ENCODE measurements at regions not wholly inside any gene's neighbourhood (a gene's known extent, or its start where the extent isn't known, plus 50 kb on each side); places are given as distances from the start of the nearest gene placed in this dataset.

- no peak overlapping the region for H3K4me2 ChIP-seq (ENCODE audit: insufficient read depth, insufficient read length, low read length)
- no peak overlapping the region for H4K91ac ChIP-seq (ENCODE audit: insufficient read length, low read depth, low read length)
- H3K27ac ChIP-seq (ENCODE audit: insufficient read length, low read depth, low read length): no peak overlapping the region
- no peak overlapping the region for H3K4ac ChIP-seq (ENCODE audit: low read depth, low read length)
- WGBS (ENCODE audit: extremely low coverage, insufficient read length, low lambda C conversion rate): no CpG with 5 or more reads among the region's 8 CpGs
- no peak overlapping the region for H4K5ac ChIP-seq (ENCODE audit: insufficient read length, low read depth, low read length)
- H2BK5ac ChIP-seq (ENCODE audit: insufficient read length, low read length): no peak overlapping the region
- H2BK12ac ChIP-seq (ENCODE audit: insufficient read length, low read depth, low read length): no peak overlapping the region
- no peak overlapping the region for H3K23ac ChIP-seq (ENCODE audit: insufficient read length, low read depth, low read length)
- peak; percentile 15 for DNase-seq
- no peak overlapping the region for H3T11ph ChIP-seq (ENCODE audit: low read length)
- no peaks in the 10 kb centered on the region for H3K36me3 Mint-ChIP-seq (ENCODE audit: insufficient read depth in 1 of 3, low read depth in 3 of 3)
- no peak overlapping the region for H3K14ac ChIP-seq (ENCODE audit: insufficient read depth, low read length)
- peaks cover 2 to 8% of the 10 kb centered on the region in 2 experiments; a peak in 1 of 4 replicates for H3K4me1 Mint-ChIP-seq
- H3K9me3 ChIP-seq (ENCODE audit: control insufficient read depth, low read depth, low read length): no peaks in the 10 kb centered on the region
- H3K56ac ChIP-seq (ENCODE audit: insufficient read length, low read depth, low read length): no peak overlapping the region
- H3K4me1 ChIP-seq (ENCODE audit: insufficient read depth, low read length): no peaks in the 10 kb centered on the region
- no peak overlapping the region for H3K4me3 Mint-ChIP-seq
- H3K27me3 Mint-ChIP-seq (ENCODE audit: low read depth): peaks cover 9% of the 10 kb centered on the region
- no peaks in the 10 kb centered on the region for H3K23me2 ChIP-seq (ENCODE audit: insufficient read length, low read depth, low read length, poor library complexity, severe bottlenecking)
- no peak overlapping the region for H3K18ac ChIP-seq (ENCODE audit: insufficient read length, low read depth, low read length)
- no peaks in the 10 kb centered on the region for H3K79me2 ChIP-seq (ENCODE audit: insufficient read depth, low read length)
- H2AK5ac ChIP-seq (ENCODE audit: insufficient read length, low read length): no peak overlapping the region
- TF ChIP-seq CTCF (conservative IDR thresholded peaks at IDR 0.05): no peak
- no peaks in the 10 kb centered on the region for H4K20me1 ChIP-seq (ENCODE audit: control insufficient read depth, insufficient read depth, insufficient read length)
- H3K27ac Mint-ChIP-seq: no peak overlapping the region
- no peaks in the 10 kb centered on the region for H3K79me1 ChIP-seq (ENCODE audit: insufficient read depth, low read depth, low read length, poor library complexity, severe bottlenecking)
- no peaks in the 10 kb centered on the region; a peak in 1 of 5 replicates for H3K9me3 Mint-ChIP-seq
- H3K27me3 ChIP-seq (ENCODE audit: insufficient read depth, low read length): peaks cover 2% of the 10 kb centered on the region; the same call in 1 of the 2 replicates
- no peak overlapping the region for H2AFZ ChIP-seq (ENCODE audit: low read length)
- H2BK15ac ChIP-seq (ENCODE audit: low read depth, low read length): no peak overlapping the region
- no peak overlapping the region for H4K8ac ChIP-seq (replicated peaks; ENCODE audit: insufficient read length, low read depth, low read length)
- no peak overlapping the region for H2BK120ac ChIP-seq (ENCODE audit: low read depth, low read length, poor library complexity, severe bottlenecking)
- no peak overlapping the region for H2BK20ac ChIP-seq (ENCODE audit: low read depth, low read length, poor library complexity, severe bottlenecking)
- H3K9ac ChIP-seq (ENCODE audit: extremely low read depth, insufficient read length, low read length): no peak overlapping the region
Observed at GRCh38 chr10:123562811-123563580, 103.2 kb upstream of the GPR26 start.

Measured in H9 (cell line).